ENCODE measurements at regions not wholly inside any gene's neighbourhood (a gene's known extent, or its start where the extent isn't known, plus 50 kb on each side); places are given as distances from the start of the nearest gene placed in this dataset.

- TF ChIP-seq CTCF (IDR thresholded peaks at IDR 0.05; ENCODE audit: insufficient read depth, low read length, poor library complexity, severe bottlenecking) (no peak), EZH2phosphoT487 (conservative IDR thresholded peaks at IDR 0.05; ENCODE audit: low read length) (no peak)
These were observed 120.9 kb upstream of the RPS6KA2 start for GRCh38 chr6:166747644-166748595.
